HL-60 (cell line): ENCODE measurements at regions not wholly inside any gene's neighbourhood (a gene's known extent, or its start where the extent isn't known, plus 50 kb on each side); places are given as distances from the start of the nearest gene placed in this dataset.

Experiments used
- DNase-seq, 2 experiments: peaks; one replicate each; pipeline ENCODE4 v3.0.0-alpha.2; 2010 to 2020; ENCODE audit warnings: low read depth in 1 of 2, low spot score in 1 of 2
- H3K27ac ChIP-seq: fragments of 250-450 bp; sonication (Bioruptor Pico); replicated peaks from 2 replicates; pipeline ENCODE4 v1.5.1; 2020; ENCODE audit warnings: mild to moderate bottlenecking, moderate library complexity
- H3K27me3 ChIP-seq: fragments of 250-450 bp; sonication (Bioruptor Pico); 2 replicates; pipeline ENCODE4 v1.5.1; 2021; ENCODE audit warnings: mild to moderate bottlenecking, moderate library complexity; ENCODE audit not compliant: insufficient read depth, poor library complexity, severe bottlenecking
- H3K4me3 ChIP-seq: replicated peaks from 2 replicates; pipeline ENCODE4 v1.5.1; 2011; ENCODE audit warnings: mild to moderate bottlenecking, control low read depth, low read length; ENCODE audit not compliant: insufficient read depth
- GABPA ChIP-seq: IDR thresholded peaks from 2 replicates; pipeline ENCODE4 v1.6.1; 2012; ENCODE audit warnings: low read depth
- POLR2AphosphoS5 ChIP-seq: IDR thresholded peaks from 2 replicates; pipeline ENCODE4 v1.6.1; 2012; ENCODE audit warnings: low read depth
- SPI1 ChIP-seq: IDR thresholded peaks from 2 replicates; pipeline ENCODE4 v1.6.1; 2012; ENCODE audit warnings: low read depth, mild to moderate bottlenecking, borderline replicate concordance
- TF ChIP-seq, protein P1 (sequence below): IDR thresholded peaks from one replicate; pipeline ENCODE4 v1.5.1; 2011; ENCODE audit warnings: low read length, control low read depth, inconsistent platforms; ENCODE audit not compliant: insufficient read depth
- TF ChIP-seq, protein P2 (sequence below): IDR thresholded peaks from 2 replicates; pipeline ENCODE4 v1.6.1; 2012; ENCODE audit warnings: low read depth; ENCODE audit not compliant: insufficient replicate concordance

DNA sequence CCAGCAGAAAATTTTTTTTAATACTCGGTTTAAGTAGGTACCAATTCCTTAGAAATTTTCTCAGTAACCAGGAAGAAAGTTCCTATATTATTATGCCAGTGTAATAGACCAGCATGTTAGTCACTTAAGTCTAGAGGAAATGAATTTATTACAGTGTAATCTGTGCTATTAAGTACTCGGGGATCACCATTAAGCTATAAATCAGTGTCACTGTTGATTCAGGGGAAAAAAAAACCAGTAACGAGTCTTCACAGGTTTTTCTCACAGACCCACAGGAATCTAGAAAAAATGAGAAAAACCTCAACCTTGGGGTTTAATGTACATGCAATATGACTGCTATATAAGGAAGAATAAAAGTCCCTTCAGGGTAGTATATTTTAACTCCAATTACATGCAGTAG lies 138.3 kb upstream of the IL1RAPL2 start:
- H3K4me3 ChIP-seq, result no peak overlapping the region
- H3K27ac ChIP-seq, result no peak overlapping the region
- no peaks in the 10 kb centered on the region for H3K27me3 ChIP-seq
- TF ChIP-seq, protein P1, sequence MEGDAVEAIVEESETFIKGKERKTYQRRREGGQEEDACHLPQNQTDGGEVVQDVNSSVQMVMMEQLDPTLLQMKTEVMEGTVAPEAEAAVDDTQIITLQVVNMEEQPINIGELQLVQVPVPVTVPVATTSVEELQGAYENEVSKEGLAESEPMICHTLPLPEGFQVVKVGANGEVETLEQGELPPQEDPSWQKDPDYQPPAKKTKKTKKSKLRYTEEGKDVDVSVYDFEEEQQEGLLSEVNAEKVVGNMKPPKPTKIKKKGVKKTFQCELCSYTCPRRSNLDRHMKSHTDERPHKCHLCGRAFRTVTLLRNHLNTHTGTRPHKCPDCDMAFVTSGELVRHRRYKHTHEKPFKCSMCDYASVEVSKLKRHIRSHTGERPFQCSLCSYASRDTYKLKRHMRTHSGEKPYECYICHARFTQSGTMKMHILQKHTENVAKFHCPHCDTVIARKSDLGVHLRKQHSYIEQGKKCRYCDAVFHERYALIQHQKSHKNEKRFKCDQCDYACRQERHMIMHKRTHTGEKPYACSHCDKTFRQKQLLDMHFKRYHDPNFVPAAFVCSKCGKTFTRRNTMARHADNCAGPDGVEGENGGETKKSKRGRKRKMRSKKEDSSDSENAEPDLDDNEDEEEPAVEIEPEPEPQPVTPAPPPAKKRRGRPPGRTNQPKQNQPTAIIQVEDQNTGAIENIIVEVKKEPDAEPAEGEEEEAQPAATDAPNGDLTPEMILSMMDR, result no peak
- TF ChIP-seq SPI1 (no peak), GABPA (no peak), POLR2AphosphoS5 (no peak)
- TF ChIP-seq, protein P2, sequence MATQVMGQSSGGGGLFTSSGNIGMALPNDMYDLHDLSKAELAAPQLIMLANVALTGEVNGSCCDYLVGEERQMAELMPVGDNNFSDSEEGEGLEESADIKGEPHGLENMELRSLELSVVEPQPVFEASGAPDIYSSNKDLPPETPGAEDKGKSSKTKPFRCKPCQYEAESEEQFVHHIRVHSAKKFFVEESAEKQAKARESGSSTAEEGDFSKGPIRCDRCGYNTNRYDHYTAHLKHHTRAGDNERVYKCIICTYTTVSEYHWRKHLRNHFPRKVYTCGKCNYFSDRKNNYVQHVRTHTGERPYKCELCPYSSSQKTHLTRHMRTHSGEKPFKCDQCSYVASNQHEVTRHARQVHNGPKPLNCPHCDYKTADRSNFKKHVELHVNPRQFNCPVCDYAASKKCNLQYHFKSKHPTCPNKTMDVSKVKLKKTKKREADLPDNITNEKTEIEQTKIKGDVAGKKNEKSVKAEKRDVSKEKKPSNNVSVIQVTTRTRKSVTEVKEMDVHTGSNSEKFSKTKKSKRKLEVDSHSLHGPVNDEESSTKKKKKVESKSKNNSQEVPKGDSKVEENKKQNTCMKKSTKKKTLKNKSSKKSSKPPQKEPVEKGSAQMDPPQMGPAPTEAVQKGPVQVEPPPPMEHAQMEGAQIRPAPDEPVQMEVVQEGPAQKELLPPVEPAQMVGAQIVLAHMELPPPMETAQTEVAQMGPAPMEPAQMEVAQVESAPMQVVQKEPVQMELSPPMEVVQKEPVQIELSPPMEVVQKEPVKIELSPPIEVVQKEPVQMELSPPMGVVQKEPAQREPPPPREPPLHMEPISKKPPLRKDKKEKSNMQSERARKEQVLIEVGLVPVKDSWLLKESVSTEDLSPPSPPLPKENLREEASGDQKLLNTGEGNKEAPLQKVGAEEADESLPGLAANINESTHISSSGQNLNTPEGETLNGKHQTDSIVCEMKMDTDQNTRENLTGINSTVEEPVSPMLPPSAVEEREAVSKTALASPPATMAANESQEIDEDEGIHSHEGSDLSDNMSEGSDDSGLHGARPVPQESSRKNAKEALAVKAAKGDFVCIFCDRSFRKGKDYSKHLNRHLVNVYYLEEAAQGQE, result no peak
- DNase-seq, result no peak

DNA sequence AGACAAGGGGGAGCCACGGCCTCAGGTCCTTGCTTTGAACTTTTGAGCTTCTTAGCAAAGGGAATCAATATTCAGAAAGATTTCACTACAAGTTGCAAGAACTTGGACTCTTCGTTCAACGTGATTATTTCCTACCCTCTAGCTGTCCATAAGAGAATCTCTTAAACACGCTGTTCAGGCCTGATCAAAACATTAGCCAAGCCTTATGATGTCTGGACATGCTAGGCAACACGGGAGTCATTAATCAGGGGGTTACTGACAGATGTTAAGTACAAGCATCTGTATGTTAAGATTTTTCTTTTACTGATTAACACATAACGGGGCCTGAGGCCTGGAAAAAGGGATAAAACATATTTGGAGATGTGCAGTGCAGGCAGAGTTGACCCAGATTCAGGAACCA lies 138.9 kb upstream of the IL1RAPL2 start:
- DNase-seq, result no peak
- H3K4me3 ChIP-seq, result no peak overlapping the region
- no peak overlapping the region for H3K27ac ChIP-seq

DNA sequence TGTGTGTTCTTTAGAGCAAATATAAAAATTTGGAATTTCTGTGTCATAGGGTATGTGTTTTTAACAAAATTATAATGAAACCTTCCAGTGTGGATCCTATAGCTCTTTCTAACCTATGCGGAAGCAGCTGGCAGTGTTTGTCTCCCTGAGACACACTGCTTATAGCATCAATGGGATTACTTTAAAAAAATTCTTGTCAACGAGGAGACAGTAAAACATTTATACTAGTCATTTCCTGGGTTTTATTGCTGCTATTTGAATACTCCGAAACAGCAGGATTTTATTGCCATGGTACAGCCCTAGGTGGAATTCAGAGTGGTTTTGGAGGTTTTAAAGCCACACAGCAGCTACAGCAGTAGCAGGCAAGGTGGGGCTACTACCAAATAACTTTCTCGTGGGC lies 145.1 kb upstream of the IL1RAPL2 start:
- no peak for DNase-seq
- TF ChIP-seq POLR2AphosphoS5, result no peak
- TF ChIP-seq GABPA, result no peak
- TF ChIP-seq, protein P2, result no peak
- TF ChIP-seq SPI1, result no peak
- TF ChIP-seq, protein P1, result no peak
- no peaks in the 10 kb centered on the region for H3K27me3 ChIP-seq
- no peak overlapping the region for H3K4me3 ChIP-seq
- H3K27ac ChIP-seq, result no peak overlapping the region

More for the DNA sequence above, 138.9 kb upstream of the IL1RAPL2 start:
- no peaks in the 10 kb centered on the region for H3K27me3 ChIP-seq
- no peak for TF ChIP-seq POLR2AphosphoS5
- TF ChIP-seq, protein P1, result no peak
- TF ChIP-seq GABPA, result no peak
- TF ChIP-seq, protein P2, result no peak
- no peak for TF ChIP-seq SPI1
